GM19351 (cell line): ENCODE measurements at regions not wholly inside any gene's neighbourhood (a gene's known extent, or its start where the extent isn't known, plus 50 kb on each side); places are given as distances from the start of the nearest gene placed in this dataset.
"Not testable (repeated sequence)": the region's sequence is repeated elsewhere in the genome, so short reads cannot be mapped to it uniquely, and the experiment has no call there.

Source experiments
- ATAC-seq: cut with Tn5 transposase; IDR thresholded peaks from one replicate; pipeline ENCODE4 v1.9.1; 2021; ENCODE audit warnings: mild to moderate bottlenecking, moderate library complexity; ENCODE audit not compliant: unreplicated experiment

DNA sequence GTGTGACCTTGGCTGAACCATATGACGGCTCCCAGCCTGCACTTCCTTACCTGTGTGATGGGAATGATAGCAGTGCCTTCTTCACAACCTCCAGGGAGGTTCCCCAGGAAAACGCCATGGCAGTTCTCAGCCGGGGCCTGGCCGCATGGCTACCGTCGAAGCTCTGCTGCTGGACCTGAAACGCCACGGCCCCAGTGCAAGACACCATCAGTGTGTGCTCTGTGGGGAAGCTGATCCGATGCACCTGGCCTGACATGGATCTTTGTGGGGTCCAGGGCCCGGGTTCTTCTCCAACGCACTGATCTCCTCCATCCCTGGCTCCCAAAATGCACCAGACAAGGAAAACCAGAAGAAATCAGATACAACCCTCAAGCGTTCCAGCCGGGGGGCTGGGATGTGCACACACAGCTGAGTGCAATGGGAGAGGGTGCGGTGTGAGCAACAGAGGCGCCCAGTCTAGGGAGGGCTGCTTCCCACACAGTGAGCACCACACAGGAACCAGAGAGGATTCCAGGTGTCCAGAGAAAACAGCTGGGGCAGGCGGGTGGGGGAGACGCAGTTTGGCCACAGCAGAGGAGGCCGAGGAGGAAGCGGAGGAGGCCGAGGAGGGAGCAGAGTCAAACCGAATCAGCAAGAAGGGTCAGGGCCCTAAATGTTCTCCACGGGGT lies 54.3 kb upstream of the ZNF469 start:
- ATAC-seq, result no peak

DNA sequence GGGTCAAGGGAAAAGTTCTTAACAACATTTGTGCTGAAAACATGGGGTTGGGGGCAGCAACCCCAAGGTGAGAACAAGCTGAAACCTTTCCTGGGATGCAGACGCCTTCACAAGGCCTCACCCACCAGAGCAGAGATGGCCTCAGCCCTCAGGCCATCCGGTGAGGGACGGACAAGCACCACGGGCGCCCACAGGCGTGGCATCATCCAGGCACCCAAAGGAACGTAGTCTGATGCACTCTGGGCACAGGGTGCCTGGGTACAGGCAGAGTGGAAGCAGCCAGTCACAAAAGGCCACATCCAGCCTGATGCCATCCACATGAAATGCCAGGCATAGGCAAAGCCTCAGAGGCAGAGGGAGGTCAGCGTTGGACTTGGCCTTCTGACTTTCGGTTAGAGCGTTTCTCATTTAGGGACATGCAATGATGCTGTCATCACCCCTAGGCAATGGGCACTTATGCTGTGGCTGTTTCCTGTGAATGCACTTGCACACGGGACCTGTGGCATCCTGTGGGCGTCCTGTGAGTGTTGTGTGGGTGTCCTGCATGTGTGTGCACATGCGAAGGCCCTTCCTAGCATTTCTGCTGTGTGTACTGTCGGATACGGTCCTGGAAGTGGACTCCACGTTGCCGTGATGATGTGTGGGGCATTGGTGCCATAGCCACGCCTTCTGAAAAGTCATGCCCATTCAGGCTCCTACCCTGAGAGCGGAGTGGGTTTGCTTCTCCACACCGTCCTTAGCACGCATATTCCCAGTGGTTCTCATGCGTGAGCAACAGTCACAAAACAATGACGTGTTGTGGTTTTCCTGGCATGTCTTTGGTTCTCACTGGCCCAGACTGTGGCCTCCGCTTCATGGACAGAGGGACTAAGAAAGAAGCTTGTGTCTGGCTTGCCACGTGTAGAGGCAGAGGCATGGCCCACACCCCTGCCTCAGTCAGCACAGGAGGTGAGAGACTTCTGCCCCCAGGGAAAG lies 52.7 kb upstream of the ZNF469 start:
- ATAC-seq, result no peak

DNA sequence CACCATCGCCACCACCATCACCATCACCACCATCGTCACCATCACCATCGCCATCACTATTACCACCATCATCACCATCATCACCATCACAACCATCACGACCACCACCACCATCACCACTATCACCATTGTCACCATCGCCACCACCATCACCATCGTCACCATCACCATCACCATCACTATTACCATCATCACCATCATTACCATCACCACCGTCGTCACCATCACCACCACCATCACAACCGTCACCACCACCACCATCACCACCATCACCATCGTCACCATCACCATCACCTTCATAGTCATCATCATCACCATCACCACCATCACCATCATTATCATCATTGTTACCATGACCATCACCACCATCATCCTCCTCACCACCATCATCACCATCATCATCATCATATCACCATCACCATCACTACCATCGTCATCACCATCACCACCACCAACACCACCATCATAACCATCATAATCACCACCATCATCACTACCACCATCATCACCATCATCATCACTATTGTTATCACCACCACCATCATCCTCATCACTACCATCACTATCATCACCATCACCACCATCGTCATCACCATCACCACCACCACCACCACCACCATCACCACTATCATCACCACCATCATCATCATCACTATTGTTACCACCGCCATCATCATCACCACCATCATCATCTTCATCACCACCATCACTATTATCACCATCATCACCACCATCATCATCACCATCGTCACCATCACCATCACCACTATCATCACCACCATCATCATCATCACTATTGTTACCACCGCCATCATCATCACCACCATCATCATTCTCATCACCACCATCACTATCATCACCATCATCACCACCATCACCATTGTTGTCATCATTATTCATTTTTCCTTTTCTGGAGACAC lies 51.5 kb upstream of the ZNF469 start:
- no peak for ATAC-seq

DNA sequence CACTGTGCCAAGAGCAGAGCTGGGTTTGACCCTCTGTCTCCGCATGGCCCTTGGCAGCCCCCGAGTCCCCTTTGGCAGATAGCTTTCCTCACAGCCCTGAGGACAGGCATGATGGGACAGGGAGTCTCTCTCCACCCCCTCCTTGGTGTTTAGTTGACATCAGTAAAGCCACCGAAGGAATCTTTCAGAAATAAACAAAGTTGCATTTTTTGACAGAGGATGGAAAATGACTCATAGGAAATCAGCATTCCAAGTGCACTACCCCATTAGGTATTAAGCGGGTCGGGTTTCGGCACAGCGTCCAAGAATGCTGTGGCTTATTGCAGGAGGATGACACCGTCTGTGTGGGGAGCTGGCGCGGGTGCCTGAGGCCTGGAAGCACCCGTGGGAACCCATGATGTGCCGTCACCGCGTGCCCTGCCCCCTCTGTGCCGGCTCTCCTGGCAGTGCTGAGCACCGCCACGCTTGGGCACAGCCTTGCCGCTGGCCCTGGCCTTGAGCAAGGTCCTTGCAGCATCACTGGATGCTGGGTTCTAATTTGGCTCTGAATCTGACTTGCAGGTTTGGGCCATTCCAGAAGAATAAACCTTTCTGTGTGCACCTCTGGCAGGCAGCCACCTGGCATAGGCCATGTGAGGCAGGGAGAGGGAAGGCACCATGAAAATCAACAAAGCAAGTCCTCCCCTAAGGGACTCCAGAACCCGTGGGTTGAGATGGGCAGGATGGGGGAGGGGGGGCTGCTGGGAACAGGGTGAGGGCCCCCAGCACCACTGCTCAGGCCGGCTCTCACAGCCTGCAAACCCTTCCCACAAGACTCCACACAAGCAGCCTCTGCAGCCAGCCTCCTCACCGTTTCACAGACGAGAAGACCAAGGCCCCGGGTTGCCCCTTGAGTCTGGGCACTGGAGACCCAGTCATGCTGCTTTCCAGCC lies 50.5 kb upstream of the ZNF469 start:
- ATAC-seq, result no peak

DNA sequence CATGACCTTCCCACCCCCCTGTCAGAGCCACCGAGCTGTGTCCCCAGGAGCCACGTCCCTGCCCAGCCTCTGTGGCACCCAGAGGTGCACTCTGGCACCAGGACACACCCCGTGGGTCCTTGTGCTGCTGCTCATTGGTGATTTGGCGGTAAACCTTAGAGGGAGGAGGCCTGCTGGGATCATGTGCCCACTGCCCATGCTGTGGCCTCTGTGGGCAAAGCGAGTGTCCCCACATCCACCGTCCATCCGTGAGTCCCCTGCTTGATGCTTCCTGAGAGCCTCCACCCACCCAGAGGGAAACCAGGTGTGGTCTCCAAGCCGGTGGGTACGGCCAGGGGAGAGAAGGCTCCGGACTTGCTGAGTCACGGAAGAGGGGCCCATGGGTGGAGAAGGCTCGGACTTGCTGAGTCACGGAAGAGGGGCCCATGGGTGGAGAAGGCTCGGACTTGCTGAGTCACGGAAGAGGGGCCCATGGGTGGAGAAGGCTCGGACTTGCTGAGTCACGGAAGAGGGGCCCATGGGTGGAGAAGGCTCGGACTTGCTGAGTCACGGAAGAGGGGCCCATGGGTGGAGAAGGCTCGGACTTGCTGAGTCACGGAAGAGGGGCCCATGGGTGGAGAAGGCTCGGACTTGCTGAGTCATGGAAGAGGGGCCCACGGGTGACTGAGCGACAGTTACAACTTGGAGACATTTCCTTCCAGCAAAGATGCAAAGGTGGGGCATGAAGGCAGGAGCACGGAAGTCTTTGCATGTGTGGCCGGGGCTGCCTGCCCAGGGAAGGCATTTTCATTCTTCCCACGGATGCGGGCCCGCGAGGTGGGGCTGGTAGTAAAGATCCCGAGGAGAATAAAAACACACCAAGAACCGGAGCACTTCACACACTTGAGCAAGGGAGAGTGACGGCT lies 49.6 kb upstream of the ZNF469 start:
- ATAC-seq, result not testable (repeated sequence)
